ENCODE measurements at regions not wholly inside any gene's neighbourhood (a gene's known extent, or its start where the extent isn't known, plus 50 kb on each side); places are given as distances from the start of the nearest gene placed in this dataset.

- TF ChIP-seq CTCF (IDR thresholded peaks at IDR 0.05), result no peak
- no peak for TF ChIP-seq POLR2A (IDR thresholded peaks at IDR 0.05)
Observed at GRCh38 chr2:234638966-234639365, 142.1 kb upstream of the ARL4C start.
